HEK293 (cell line): ENCODE measurements at regions not wholly inside any gene's neighbourhood (a gene's known extent, or its start where the extent isn't known, plus 50 kb on each side); places are given as distances from the start of the nearest gene placed in this dataset.

Source experiments
- IKZF3 ChIP-seq: fragments of 450-650 bp; IDR thresholded peaks from 2 replicates; pipeline ENCODE4 v1.5.0; 2018; ENCODE audit warnings: missing biosample characterization, mild to moderate bottlenecking, missing genetic modification characterization, moderate library complexity
- KLF9 ChIP-seq: fragments of 450-650 bp; formaldehyde crosslinking; IDR thresholded peaks from 2 replicates; pipeline ENCODE4 v1.5.1; 2016; ENCODE audit warnings: missing biosample characterization, missing genetic modification characterization, low read depth
- SCRT2 ChIP-seq: fragments of 450-650 bp; formaldehyde crosslinking; IDR thresholded peaks from 2 replicates; pipeline ENCODE4 v1.5.1; 2016; ENCODE audit warnings: missing biosample characterization, missing genetic modification characterization
- SETDB1 ChIP-seq: IDR thresholded peaks from one replicate; pipeline ENCODE4 v1.6.1; 2017; ENCODE audit warnings: mild to moderate bottlenecking, low read length, moderate library complexity, mixed read lengths; ENCODE audit not compliant: insufficient read length
- TRIM28 ChIP-seq: IDR thresholded peaks from 2 replicates; pipeline ENCODE4 v1.6.1; 2011; ENCODE audit warnings: low read length, control low read depth, borderline replicate concordance
- ZBTB8A ChIP-seq: fragments of 450-650 bp; formaldehyde crosslinking; IDR thresholded peaks from 2 replicates; pipeline ENCODE4 v1.5.1; 2016; ENCODE audit warnings: missing biosample characterization, missing genetic modification characterization
- ZEB2 ChIP-seq: fragments of 450-650 bp; formaldehyde crosslinking; IDR thresholded peaks from 2 replicates; pipeline ENCODE4 v1.5.1; 2016; ENCODE audit warnings: missing biosample characterization, missing genetic modification characterization
- ZFP37 ChIP-seq: fragments of 450-650 bp; formaldehyde crosslinking; IDR thresholded peaks from 2 replicates; pipeline ENCODE4 v1.5.1; 2016; ENCODE audit warnings: missing biosample characterization, missing genetic modification characterization
- ZNF175 ChIP-seq: fragments of 450-650 bp; formaldehyde crosslinking; IDR thresholded peaks from 2 replicates; pipeline ENCODE4 v1.5.1; 2016; ENCODE audit warnings: missing biosample characterization, missing genetic modification characterization
- ZNF239 ChIP-seq: fragments of 450-650 bp; formaldehyde crosslinking; IDR thresholded peaks from 2 replicates; pipeline ENCODE4 v1.5.1; 2016; ENCODE audit warnings: missing biosample characterization, missing genetic modification characterization
- ZNF24 ChIP-seq: fragments of 450-650 bp; formaldehyde crosslinking; IDR thresholded peaks from 2 replicates; pipeline ENCODE4 v1.5.1; 2016; ENCODE audit warnings: missing biosample characterization, missing genetic modification characterization
- ZNF248 ChIP-seq: fragments of 450-650 bp; formaldehyde crosslinking; IDR thresholded peaks from 2 replicates; pipeline ENCODE4 v1.5.1; 2017; ENCODE audit warnings: missing biosample characterization, missing genetic modification characterization
- ZNF324 ChIP-seq: fragments of 450-650 bp; formaldehyde crosslinking; IDR thresholded peaks from 2 replicates; pipeline ENCODE4 v1.5.1; 2016; ENCODE audit warnings: missing biosample characterization, missing genetic modification characterization
- ZNF514 ChIP-seq: fragments of 450-650 bp; formaldehyde crosslinking; IDR thresholded peaks from 2 replicates; pipeline ENCODE4 v1.5.1; 2016; ENCODE audit warnings: missing biosample characterization, missing genetic modification characterization
- ZNF571 ChIP-seq: fragments of 450-650 bp; formaldehyde crosslinking; IDR thresholded peaks from 2 replicates; pipeline ENCODE4 v1.5.0; 2017; ENCODE audit warnings: missing biosample characterization, missing genetic modification characterization
- ZNF701 ChIP-seq: fragments of 450-650 bp; formaldehyde crosslinking; IDR thresholded peaks from 2 replicates; pipeline ENCODE4 v1.5.1; 2016; ENCODE audit warnings: missing biosample characterization, missing genetic modification characterization
- ZNF843 ChIP-seq: fragments of 450-650 bp; formaldehyde crosslinking; IDR thresholded peaks from 2 replicates; pipeline ENCODE4 v1.5.1; 2016; ENCODE audit warnings: missing biosample characterization, missing genetic modification characterization
- ZSCAN16 ChIP-seq: fragments of 450-650 bp; formaldehyde crosslinking; IDR thresholded peaks from 2 replicates; pipeline ENCODE4 v1.5.1; 2016; ENCODE audit warnings: missing biosample characterization, missing genetic modification characterization
- TF ChIP-seq, protein P1 (sequence below): fragments of 450-650 bp; formaldehyde crosslinking; IDR thresholded peaks from 2 replicates; pipeline ENCODE4 v1.5.1; 2017; ENCODE audit warnings: missing biosample characterization, missing genetic modification characterization
- TF ChIP-seq, protein P2 (sequence below): fragments of 450-650 bp; formaldehyde crosslinking; IDR thresholded peaks from 2 replicates; pipeline ENCODE4 v1.5.1; 2017; ENCODE audit warnings: missing biosample characterization, missing genetic modification characterization
- TF ChIP-seq, protein P3 (sequence below): fragments of 450-650 bp; formaldehyde crosslinking; IDR thresholded peaks from 2 replicates; pipeline ENCODE4 v1.5.1; 2016; ENCODE audit warnings: missing biosample characterization, missing genetic modification characterization
- TF ChIP-seq, protein P4 (sequence below): fragments of 450-650 bp; formaldehyde crosslinking; IDR thresholded peaks from 2 replicates; pipeline ENCODE4 v1.5.1; 2017; ENCODE audit warnings: missing biosample characterization, mild to moderate bottlenecking, missing genetic modification characterization, moderate library complexity
- TF ChIP-seq, protein P5 (sequence below): fragments of 450-650 bp; formaldehyde crosslinking; IDR thresholded peaks from 2 replicates; pipeline ENCODE4; 2016; ENCODE audit warnings: missing biosample characterization, missing genetic modification characterization
- TF ChIP-seq, protein P6 (sequence below): fragments of 450-650 bp; formaldehyde crosslinking; IDR thresholded peaks from 2 replicates; pipeline ENCODE4 v1.5.1; 2016; ENCODE audit warnings: missing biosample characterization, missing genetic modification characterization
- TF ChIP-seq, protein P7 (sequence below): fragments of 450-650 bp; formaldehyde crosslinking; IDR thresholded peaks from 2 replicates; pipeline ENCODE4 v1.5.1; 2016; ENCODE audit warnings: missing biosample characterization, missing genetic modification characterization
- TF ChIP-seq, protein P8 (sequence below): fragments of 450-650 bp; IDR thresholded peaks from 2 replicates; pipeline ENCODE4 v1.5.1; 2018; ENCODE audit warnings: missing biosample characterization, missing genetic modification characterization
- TF ChIP-seq, protein P9 (sequence below): fragments of 450-650 bp; formaldehyde crosslinking; IDR thresholded peaks from 2 replicates; pipeline ENCODE4 v1.5.1; 2016; ENCODE audit warnings: missing biosample characterization, missing genetic modification characterization

DNA sequence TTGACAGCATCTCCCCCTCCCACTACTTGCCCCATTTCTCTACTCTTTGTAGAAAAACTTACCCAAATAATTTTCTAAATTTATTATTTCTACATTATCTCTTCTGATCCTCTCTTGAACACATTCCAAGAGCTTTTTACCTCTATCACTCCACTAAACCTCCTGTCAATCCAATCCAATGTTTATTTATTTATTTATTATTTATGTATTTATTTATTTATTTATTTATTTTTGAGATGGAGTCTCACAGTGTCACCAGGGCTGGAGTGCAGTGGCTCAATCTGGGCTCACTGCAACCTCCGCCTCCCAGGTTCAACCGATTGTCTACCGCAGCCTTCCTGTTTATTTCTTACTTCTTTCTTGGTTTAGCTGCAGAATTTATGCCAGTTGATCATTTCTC, 178.5 kb upstream of the GAS1 start (continued):
- TF ChIP-seq, protein P1, sequence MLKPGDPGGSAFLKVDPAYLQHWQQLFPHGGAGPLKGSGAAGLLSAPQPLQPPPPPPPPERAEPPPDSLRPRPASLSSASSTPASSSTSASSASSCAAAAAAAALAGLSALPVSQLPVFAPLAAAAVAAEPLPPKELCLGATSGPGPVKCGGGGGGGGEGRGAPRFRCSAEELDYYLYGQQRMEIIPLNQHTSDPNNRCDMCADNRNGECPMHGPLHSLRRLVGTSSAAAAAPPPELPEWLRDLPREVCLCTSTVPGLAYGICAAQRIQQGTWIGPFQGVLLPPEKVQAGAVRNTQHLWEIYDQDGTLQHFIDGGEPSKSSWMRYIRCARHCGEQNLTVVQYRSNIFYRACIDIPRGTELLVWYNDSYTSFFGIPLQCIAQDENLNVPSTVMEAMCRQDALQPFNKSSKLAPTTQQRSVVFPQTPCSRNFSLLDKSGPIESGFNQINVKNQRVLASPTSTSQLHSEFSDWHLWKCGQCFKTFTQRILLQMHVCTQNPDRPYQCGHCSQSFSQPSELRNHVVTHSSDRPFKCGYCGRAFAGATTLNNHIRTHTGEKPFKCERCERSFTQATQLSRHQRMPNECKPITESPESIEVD (tag by site-specific recombination), result no peak
- TF ChIP-seq ZFP37 (no peak), TRIM28 (no peak), ZNF843 (tag by site-specific recombination) (no peak), ZNF175 (tag by site-specific recombination) (no peak), ZNF248 (tag by site-specific recombination) (no peak), ZEB2 (tag by site-specific recombination) (no peak), SETDB1 (no peak), ZNF701 (tag by site-specific recombination) (no peak), KLF9 (tag by site-specific recombination) (no peak), ZSCAN16 (tag by site-specific recombination) (no peak), ZNF571 (tag by site-specific recombination) (no peak), ZNF324 (tag by site-specific recombination) (no peak), IKZF3 (tag by site-specific recombination) (no peak), ZBTB8A (tag by site-specific recombination) (peak; percentile 75), ZNF239 (tag by site-specific recombination) (no peak), ZNF24 (tag by site-specific recombination) (no peak), SCRT2 (tag by site-specific recombination) (no peak), ZNF514 (no peak)
- TF ChIP-seq, protein P2, sequence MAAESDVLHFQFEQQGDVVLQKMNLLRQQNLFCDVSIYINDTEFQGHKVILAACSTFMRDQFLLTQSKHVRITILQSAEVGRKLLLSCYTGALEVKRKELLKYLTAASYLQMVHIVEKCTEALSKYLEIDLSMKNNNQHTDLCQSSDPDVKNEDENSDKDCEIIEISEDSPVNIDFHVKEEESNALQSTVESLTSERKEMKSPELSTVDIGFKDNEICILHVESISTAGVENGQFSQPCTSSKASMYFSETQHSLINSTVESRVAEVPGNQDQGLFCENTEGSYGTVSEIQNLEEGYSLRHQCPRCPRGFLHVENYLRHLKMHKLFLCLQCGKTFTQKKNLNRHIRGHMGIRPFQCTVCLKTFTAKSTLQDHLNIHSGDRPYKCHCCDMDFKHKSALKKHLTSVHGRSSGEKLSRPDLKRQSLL (tag by site-specific recombination), result no peak
- TF ChIP-seq, protein P3, sequence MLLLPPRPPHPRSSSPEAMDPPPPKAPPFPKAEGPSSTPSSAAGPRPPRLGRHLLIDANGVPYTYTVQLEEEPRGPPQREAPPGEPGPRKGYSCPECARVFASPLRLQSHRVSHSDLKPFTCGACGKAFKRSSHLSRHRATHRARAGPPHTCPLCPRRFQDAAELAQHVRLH, result no peak
- TF ChIP-seq, protein P4, sequence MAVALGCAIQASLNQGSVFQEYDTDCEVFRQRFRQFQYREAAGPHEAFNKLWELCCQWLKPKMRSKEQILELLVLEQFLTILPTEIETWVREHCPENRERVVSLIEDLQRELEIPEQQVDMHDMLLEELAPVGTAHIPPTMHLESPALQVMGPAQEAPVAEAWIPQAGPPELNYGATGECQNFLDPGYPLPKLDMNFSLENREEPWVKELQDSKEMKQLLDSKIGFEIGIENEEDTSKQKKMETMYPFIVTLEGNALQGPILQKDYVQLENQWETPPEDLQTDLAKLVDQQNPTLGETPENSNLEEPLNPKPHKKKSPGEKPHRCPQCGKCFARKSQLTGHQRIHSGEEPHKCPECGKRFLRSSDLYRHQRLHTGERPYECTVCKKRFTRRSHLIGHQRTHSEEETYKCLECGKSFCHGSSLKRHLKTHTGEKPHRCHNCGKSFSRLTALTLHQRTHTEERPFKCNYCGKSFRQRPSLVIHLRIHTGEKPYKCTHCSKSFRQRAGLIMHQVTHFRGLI (tag by site-specific recombination), result no peak
- TF ChIP-seq, protein P5, sequence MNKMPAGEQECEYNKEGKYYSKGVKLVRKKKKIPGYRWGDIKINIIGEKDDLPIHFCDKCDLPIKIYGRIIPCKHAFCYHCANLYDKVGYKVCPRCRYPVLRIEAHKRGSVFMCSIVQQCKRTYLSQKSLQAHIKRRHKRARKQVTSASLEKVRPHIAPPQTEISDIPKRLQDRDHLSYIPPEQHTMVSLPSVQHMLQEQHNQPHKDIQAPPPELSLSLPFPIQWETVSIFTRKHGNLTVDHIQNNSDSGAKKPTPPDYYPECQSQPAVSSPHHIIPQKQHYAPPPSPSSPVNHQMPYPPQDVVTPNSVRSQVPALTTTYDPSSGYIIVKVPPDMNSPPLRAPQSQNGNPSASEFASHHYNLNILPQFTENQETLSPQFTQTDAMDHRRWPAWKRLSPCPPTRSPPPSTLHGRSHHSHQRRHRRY (tag by site-specific recombination), result no peak
- TF ChIP-seq, protein P6, sequence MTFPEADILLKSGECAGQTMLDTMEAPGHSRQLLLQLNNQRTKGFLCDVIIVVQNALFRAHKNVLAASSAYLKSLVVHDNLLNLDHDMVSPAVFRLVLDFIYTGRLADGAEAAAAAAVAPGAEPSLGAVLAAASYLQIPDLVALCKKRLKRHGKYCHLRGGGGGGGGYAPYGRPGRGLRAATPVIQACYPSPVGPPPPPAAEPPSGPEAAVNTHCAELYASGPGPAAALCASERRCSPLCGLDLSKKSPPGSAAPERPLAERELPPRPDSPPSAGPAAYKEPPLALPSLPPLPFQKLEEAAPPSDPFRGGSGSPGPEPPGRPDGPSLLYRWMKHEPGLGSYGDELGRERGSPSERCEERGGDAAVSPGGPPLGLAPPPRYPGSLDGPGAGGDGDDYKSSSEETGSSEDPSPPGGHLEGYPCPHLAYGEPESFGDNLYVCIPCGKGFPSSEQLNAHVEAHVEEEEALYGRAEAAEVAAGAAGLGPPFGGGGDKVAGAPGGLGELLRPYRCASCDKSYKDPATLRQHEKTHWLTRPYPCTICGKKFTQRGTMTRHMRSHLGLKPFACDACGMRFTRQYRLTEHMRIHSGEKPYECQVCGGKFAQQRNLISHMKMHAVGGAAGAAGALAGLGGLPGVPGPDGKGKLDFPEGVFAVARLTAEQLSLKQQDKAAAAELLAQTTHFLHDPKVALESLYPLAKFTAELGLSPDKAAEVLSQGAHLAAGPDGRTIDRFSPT (tag by site-specific recombination), result no peak
- TF ChIP-seq, protein P7, sequence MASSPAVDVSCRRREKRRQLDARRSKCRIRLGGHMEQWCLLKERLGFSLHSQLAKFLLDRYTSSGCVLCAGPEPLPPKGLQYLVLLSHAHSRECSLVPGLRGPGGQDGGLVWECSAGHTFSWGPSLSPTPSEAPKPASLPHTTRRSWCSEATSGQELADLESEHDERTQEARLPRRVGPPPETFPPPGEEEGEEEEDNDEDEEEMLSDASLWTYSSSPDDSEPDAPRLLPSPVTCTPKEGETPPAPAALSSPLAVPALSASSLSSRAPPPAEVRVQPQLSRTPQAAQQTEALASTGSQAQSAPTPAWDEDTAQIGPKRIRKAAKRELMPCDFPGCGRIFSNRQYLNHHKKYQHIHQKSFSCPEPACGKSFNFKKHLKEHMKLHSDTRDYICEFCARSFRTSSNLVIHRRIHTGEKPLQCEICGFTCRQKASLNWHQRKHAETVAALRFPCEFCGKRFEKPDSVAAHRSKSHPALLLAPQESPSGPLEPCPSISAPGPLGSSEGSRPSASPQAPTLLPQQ (tag by site-specific recombination), result no peak
- TF ChIP-seq, protein P8, sequence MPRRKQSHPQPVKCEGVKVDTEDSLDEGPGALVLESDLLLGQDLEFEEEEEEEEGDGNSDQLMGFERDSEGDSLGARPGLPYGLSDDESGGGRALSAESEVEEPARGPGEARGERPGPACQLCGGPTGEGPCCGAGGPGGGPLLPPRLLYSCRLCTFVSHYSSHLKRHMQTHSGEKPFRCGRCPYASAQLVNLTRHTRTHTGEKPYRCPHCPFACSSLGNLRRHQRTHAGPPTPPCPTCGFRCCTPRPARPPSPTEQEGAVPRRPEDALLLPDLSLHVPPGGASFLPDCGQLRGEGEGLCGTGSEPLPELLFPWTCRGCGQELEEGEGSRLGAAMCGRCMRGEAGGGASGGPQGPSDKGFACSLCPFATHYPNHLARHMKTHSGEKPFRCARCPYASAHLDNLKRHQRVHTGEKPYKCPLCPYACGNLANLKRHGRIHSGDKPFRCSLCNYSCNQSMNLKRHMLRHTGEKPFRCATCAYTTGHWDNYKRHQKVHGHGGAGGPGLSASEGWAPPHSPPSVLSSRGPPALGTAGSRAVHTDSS (tag by site-specific recombination), result no peak
- TF ChIP-seq, protein P9, sequence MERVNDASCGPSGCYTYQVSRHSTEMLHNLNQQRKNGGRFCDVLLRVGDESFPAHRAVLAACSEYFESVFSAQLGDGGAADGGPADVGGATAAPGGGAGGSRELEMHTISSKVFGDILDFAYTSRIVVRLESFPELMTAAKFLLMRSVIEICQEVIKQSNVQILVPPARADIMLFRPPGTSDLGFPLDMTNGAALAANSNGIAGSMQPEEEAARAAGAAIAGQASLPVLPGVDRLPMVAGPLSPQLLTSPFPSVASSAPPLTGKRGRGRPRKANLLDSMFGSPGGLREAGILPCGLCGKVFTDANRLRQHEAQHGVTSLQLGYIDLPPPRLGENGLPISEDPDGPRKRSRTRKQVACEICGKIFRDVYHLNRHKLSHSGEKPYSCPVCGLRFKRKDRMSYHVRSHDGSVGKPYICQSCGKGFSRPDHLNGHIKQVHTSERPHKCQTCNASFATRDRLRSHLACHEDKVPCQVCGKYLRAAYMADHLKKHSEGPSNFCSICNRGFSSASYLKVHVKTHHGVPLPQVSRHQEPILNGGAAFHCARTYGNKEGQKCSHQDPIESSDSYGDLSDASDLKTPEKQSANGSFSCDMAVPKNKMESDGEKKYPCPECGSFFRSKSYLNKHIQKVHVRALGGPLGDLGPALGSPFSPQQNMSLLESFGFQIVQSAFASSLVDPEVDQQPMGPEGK, result no peak
